HG03039 (cell line): ENCODE measurements at regions not wholly inside any gene's neighbourhood (a gene's known extent, or its start where the extent isn't known, plus 50 kb on each side); places are given as distances from the start of the nearest gene placed in this dataset.

Experiments used
- ATAC-seq: cut with Tn5 transposase; IDR thresholded peaks from one replicate; pipeline ENCODE4 v1.9.1; 2021; ENCODE audit warnings: mild to moderate bottlenecking, moderate library complexity; ENCODE audit not compliant: unreplicated experiment

DNA sequence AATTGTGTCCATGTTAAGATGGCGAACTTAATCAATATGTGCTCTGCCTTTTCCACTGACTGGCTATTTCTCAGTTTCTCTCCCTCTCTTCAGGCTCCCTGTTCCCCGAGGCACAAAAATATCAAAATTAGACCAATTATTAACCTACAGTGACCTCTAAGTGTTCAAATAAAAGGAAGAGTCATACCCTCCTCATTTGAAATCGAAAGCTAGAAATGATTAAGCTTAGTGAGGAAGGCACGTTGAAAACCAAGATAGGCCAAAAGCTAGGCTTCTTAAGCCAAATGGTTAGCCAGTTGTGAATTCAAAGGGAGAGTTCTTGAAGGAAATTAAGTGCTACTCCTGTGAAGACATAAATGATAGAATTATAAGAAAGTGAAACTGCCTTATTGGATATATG, 81.1 kb upstream of the MBL2 start:
- no peak for ATAC-seq

DNA sequence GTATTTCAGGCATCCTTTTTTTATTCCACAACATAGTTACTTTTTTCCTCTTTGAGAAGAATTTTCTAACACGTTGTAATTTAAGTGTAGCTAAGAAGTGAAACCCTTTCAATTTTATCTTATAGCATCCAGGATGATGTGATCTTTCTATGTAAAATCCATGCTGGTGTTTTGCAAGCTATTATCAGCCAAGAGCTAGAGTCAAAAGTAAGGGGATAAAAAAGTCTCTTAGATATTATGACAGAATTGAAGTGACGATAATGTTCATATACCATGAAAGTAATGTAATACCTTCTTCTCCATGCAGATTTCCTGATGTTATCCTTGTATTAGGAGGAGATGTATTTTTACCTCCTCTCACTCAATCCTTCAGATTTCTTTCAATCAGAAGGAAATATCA, 64.2 kb upstream of the MBL2 start:
- no peak for ATAC-seq
